ENCODE measurements at regions not wholly inside any gene's neighbourhood (a gene's known extent, or its start where the extent isn't known, plus 50 kb on each side); places are given as distances from the start of the nearest gene placed in this dataset.

DNA sequence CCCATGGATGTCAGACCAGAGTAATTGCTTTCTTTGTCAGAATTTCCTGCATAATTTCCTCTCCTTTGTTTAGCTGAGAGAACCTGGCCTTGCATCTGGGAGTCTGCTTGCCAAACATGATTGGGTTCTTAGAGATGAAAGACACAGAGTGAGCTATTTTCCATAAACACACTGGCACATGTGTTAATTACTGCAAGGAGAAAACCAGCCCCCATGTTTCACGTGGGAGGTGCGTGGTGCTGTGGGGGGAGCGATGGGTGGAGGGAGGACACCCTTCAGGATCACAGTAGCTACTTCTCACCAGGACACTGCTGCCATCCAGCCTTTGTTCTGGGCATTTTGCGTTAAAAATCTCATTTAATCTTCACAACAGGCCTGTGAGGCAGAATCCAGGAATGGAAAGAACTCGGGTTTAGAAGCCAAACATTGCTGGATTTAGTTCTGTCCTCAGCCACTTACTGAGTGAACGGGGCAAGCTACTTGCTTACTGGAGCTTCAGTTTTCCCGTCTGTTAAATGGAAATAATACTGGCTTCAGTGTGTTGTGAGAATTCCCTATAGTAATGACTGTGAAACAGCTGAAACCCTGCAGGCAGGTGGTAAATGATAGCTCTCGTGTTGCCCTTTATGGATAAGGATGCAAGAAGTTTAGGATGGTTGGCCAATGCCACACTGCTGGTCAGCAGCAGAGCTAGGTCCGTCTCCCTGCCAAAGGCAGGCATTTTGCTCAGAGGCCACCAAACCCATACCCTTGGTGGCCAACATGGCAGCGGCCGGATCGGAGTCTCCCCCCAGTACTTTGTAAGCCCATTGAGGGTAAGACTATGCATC lies 100.1 kb upstream of the ASAP2 start:
- TF ChIP-seq YY1 (IDR thresholded peaks at IDR 0.05; ENCODE audit: insufficient read depth, insufficient read length) = no peak
- no peak for TF ChIP-seq SUZ12 (IDR thresholded peaks at IDR 0.05; ENCODE audit: extremely low read depth, insufficient read depth, insufficient read length)
